OCI-LY1 (cell line): ENCODE measurements at regions not wholly inside any gene's neighbourhood (a gene's known extent, or its start where the extent isn't known, plus 50 kb on each side); places are given as distances from the start of the nearest gene placed in this dataset.
"Not testable (repeated sequence)": the region's sequence is repeated elsewhere in the genome, so short reads cannot be mapped to it uniquely, and the experiment has no call there.

ENCODE experiments used
- H2AFZ ChIP-seq: fragments of 200-600 bp; sonication (generic), shearing (Covaris generic); 2 replicates; pipeline ENCODE4 v1.6.0; 2014; ENCODE audit warnings: antibody characterized with exemption, mild to moderate bottlenecking, low read length
- H3F3A ChIP-seq: fragments of 200-600 bp; sonication (generic), shearing (Covaris generic); 2 replicates; pipeline ENCODE4 v1.6.0; 2014; ENCODE audit warnings: mild to moderate bottlenecking, antibody characterized with exemption, low read length, moderate library complexity; ENCODE audit not compliant: insufficient read depth
- H3K27ac ChIP-seq: fragments of 200-600 bp; sonication (generic); 2 replicates; pipeline ENCODE4 v1.5.1; 2014; ENCODE audit warnings: low read length, mixed run types, mild to moderate bottlenecking, low read depth; ENCODE audit not compliant: poor library complexity, severe bottlenecking
- H3K27me3 ChIP-seq: fragments of 200-600 bp; sonication (generic); 2 replicates; pipeline ENCODE4 v1.6.0; 2014; ENCODE audit warnings: antibody characterized with exemption, mild to moderate bottlenecking, low read length, moderate library complexity; ENCODE audit not compliant: insufficient read depth
- H3K36me3 ChIP-seq: fragments of 200-600 bp; sonication (generic); 2 replicates; pipeline ENCODE4 v1.6.1; 2014; ENCODE audit warnings: mild to moderate bottlenecking, antibody characterized with exemption, low read length, moderate library complexity, mixed read lengths; ENCODE audit not compliant: insufficient read depth
- H3K4me1 ChIP-seq: fragments of 200-600 bp; sonication (generic); 2 replicates; pipeline ENCODE4 v1.5.1; 2014; ENCODE audit warnings: mild to moderate bottlenecking, low read length, moderate library complexity; ENCODE audit not compliant: insufficient read depth, severe bottlenecking
- H3K4me2 ChIP-seq: fragments of 200-600 bp; sonication (generic), shearing (Covaris generic); 2 replicates; pipeline ENCODE4 v1.6.1; 2014; ENCODE audit warnings: low read length
- H3K4me3 ChIP-seq: fragments of 200-600 bp; sonication (generic); 2 replicates; pipeline ENCODE4 v1.5.1; 2014; ENCODE audit warnings: low read length, low read depth, mild to moderate bottlenecking, mixed read lengths; ENCODE audit not compliant: poor library complexity, severe bottlenecking
- H3K79me2 ChIP-seq: fragments of 200-600 bp; shearing (Covaris generic); 2 replicates; pipeline ENCODE4 v1.6.1; 2016; ENCODE audit warnings: mixed run types, low read length, mixed read lengths; ENCODE audit not compliant: insufficient read depth
- H3K9ac ChIP-seq: fragments of 200-600 bp; sonication (generic), shearing (Covaris generic); 2 replicates; pipeline ENCODE4 v1.6.1; 2014; ENCODE audit warnings: mild to moderate bottlenecking, low read length, mixed read lengths
- H3K9me2 ChIP-seq: fragments of 200-600 bp; sonication (generic), shearing (Covaris generic); 2 replicates; pipeline ENCODE4 v1.6.1; 2014; ENCODE audit warnings: low read depth, mild to moderate bottlenecking, low read length, mixed read lengths
- H3K9me3 ChIP-seq: fragments of 200-600 bp; shearing (Covaris generic); 2 replicates; pipeline ENCODE4 v1.6.1; 2014; ENCODE audit warnings: low read length, mixed read lengths
- H4K20me1 ChIP-seq: fragments of 200-600 bp; sonication (generic), shearing (Covaris generic); 2 replicates; pipeline ENCODE4 v1.6.0; 2016; ENCODE audit warnings: mild to moderate bottlenecking, low read length; ENCODE audit not compliant: insufficient read depth
- CTCF ChIP-seq: fragments of 200-600 bp; sonication (generic), shearing (Covaris generic); IDR thresholded peaks from 2 replicates; pipeline ENCODE4 v1.5.1; 2017; ENCODE audit warnings: mild to moderate bottlenecking, antibody characterized with exemption, low read length, moderate library complexity, mixed read lengths
- EZH2 ChIP-seq: fragments of 200-600 bp; sonication (generic), shearing (Covaris generic); IDR thresholded peaks from 2 replicates; pipeline ENCODE4 v1.8.0; 2017; ENCODE audit warnings: borderline replicate concordance, mixed run types, mild to moderate bottlenecking, antibody characterized with exemption, low read length, moderate library complexity, mixed read lengths

- Histone ChIP-seq H2AFZ (no peak overlapping the region), H3K27ac (no peak overlapping the region), H3K4me1 (no peaks in the 10 kb centered on the region), H3K4me2 (no peak overlapping the region), H3K4me3 (no peak overlapping the region), H3K9me2 (no peaks in the 10 kb centered on the region), H3K9ac (no peak overlapping the region), H3F3A (no peaks in the 10 kb centered on the region), H3K9me3 (no peaks in the 10 kb centered on the region), H3K27me3 (no peaks in the 10 kb centered on the region), H3K36me3 (no peaks in the 10 kb centered on the region), H4K20me1 (no peaks in the 10 kb centered on the region), H3K79me2 (no peaks in the 10 kb centered on the region)
- TF ChIP-seq EZH2 (no peak), CTCF (no peak)
Measured at GRCh38 chrX:65877953-65878352, 161.9 kb downstream of the VSIG4 start.

GRCh38 chrX:65875614-65876013, 164.3 kb downstream of the VSIG4 start:
- not testable (repeated sequence) for H3K9ac ChIP-seq, H3K36me3 ChIP-seq, H3K9me3 ChIP-seq, H3K4me3 ChIP-seq, H4K20me1 ChIP-seq, H3K4me1 ChIP-seq, H3K79me2 ChIP-seq, H3K9me2 ChIP-seq, H2AFZ ChIP-seq, H3K27ac ChIP-seq, H3K4me2 ChIP-seq, H3F3A ChIP-seq, H3K27me3 ChIP-seq

GRCh38 chrX:65874765-65875164, 165.1 kb downstream of the VSIG4 start:
- Histone ChIP-seq H3K27ac (no peak overlapping the region), H3K9ac (no peak overlapping the region), H3K79me2 (no peaks in the 10 kb centered on the region), H3K27me3 (no peaks in the 10 kb centered on the region), H4K20me1 (no peaks in the 10 kb centered on the region), H3F3A (no peaks in the 10 kb centered on the region), H3K9me2 (no peaks in the 10 kb centered on the region), H3K4me3 (no peak overlapping the region), H3K36me3 (no peaks in the 10 kb centered on the region), H3K4me2 (no peak overlapping the region), H3K9me3 (no peaks in the 10 kb centered on the region), H2AFZ (no peak overlapping the region), H3K4me1 (no peaks in the 10 kb centered on the region)
- TF ChIP-seq EZH2 = no peak
- no peak for TF ChIP-seq CTCF

- H4K20me1 ChIP-seq = no peaks in the 10 kb centered on the region
- no peak overlapping the region for H3K4me2 ChIP-seq
- no peaks in the 10 kb centered on the region for H3K27me3 ChIP-seq
- no peaks in the 10 kb centered on the region for H3K9me3 ChIP-seq
- no peak overlapping the region for H3K27ac ChIP-seq
- H3K4me1 ChIP-seq = no peaks in the 10 kb centered on the region
- no peaks in the 10 kb centered on the region for H3F3A ChIP-seq
- H3K9ac ChIP-seq = no peak overlapping the region
- H3K79me2 ChIP-seq = no peaks in the 10 kb centered on the region
- TF ChIP-seq CTCF = no peak
- TF ChIP-seq EZH2 = no peak
- H3K9me2 ChIP-seq = no peaks in the 10 kb centered on the region
- H3K36me3 ChIP-seq = no peaks in the 10 kb centered on the region
- H2AFZ ChIP-seq = no peak overlapping the region
- no peak overlapping the region for H3K4me3 ChIP-seq
Measured at GRCh38 chrX:65874110-65874509, 165.8 kb downstream of the VSIG4 start.
